ENCODE measurements at regions not wholly inside any gene's neighbourhood (a gene's known extent, or its start where the extent isn't known, plus 50 kb on each side); places are given as distances from the start of the nearest gene placed in this dataset.

DNA sequence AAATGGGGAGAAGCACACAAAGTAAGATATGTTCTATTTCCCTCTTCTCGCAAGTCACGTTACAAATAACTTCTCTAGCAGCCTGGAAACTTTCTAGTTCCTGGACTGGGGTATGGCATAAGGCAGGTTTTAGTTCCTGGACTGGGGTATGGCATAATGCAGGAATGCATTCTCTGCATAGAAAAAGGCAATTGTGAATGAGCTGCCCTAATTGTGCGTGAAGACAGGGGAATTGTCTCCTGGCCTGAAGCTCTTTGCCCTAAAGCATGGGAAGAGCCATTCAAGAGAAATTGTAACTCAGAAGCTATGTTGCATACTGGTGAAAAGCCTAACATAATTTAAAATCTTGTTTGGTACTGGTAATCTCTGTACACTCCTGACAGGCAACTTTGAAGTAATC lies 54.3 kb upstream of the CBLB start:
- no peak for DNase-seq (ENCODE audit: low read depth in 2 of 2)

GRCh38 chr3:105927741-105928140 lies 58.9 kb upstream of the CBLB start:
- DNase-seq (ENCODE audit: low read depth in 2 of 2): no peak

- DNase-seq (ENCODE audit: low read depth in 2 of 2): no peak
These were observed 61.9 kb upstream of the CBLB start for GRCh38 chr3:105930733-105931132.

DNA sequence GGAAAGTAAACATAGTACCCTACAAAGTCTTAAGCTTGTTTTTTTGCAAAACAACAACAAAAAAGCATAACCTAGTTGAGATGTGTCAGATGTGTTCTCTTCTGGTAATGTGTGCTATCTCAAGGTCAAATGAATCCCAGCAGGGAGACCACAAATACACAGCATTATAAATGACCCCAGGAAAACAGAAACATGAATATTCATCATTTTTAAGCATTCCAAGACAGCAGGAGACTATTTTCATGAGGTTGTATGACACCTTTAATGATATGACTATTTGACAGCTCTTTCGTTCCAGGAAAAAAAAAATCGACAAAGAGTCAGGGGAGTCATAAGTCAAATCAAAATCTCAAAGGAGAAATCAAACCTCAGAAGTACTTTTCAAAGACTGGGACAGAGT lies 62.7 kb upstream of the CBLB start:
- DNase-seq (ENCODE audit: low read depth in 2 of 2): no peak

GRCh38 chr3:105933871-105934270 lies 65.1 kb upstream of the CBLB start:
- DNase-seq (ENCODE audit: low read depth in 2 of 2): no peak

GRCh38 chr3:105938101-105938500 lies 69.3 kb upstream of the CBLB start:
- DNase-seq (ENCODE audit: low read depth in 2 of 2): no peak

DNA sequence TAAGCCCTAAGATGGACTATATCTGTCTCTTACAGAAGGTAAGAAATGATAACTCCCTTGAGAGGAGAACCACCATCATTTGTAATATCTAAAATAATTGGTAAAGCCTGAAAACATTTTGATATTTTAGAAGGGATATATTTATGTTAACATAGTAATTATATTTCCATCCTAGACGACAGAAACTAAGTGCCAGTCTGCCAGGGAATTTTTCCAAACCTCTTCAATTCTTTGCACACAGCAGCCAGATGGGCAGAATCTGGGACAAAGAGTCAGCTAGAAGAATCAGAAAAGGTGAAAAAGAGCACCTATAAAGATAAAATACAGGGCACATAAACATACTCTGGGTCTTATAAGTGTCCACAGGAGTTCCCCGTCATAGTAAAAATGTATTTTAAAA lies 70.0 kb upstream of the CBLB start:
- DNase-seq (ENCODE audit: low read depth in 2 of 2): no peak

DNA sequence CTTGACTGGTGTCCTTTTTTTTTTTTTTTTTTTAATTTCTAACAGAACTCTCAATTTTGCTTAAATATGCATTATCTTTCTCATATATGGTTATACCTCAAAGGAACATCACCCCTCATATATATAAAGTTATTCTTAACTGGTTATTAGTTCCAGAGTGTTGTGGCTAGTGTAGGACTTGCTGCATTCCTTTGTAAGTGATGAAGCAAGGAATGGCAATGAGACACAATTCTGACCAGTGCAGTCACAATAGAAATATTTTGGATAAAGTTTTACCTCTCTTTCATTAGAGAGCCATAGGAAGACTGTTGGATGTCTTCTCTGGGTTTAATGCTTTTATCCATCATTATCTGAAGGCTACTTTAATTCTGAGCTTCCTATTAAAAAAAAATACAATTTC lies 75.5 kb upstream of the CBLB start:
- DNase-seq (ENCODE audit: low read depth in 2 of 2): no peak

- no peak for DNase-seq (ENCODE audit: low read depth in 2 of 2)
These were observed 75.9 kb upstream of the CBLB start for GRCh38 chr3:105944721-105945120.

DNA sequence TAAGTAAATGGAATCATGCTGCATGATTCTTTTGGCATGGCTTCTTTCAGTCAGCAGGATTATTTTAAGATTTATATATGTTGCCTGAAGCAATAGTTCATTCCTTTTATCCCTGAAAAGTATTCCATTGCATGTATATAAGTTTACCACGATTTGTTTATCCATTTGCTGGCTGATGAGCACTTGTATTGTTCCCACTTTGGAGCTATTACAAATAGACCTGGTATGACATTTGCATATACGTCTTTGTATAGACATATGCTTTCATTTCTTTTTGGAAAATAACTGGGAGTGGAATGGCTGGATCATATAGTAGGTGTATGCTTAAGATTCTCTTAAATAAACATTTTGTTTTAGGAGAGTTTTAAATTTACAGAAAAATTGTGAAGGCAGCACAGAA lies 79.3 kb upstream of the CBLB start:
- DNase-seq (ENCODE audit: low read depth in 2 of 2): no peak

DNA sequence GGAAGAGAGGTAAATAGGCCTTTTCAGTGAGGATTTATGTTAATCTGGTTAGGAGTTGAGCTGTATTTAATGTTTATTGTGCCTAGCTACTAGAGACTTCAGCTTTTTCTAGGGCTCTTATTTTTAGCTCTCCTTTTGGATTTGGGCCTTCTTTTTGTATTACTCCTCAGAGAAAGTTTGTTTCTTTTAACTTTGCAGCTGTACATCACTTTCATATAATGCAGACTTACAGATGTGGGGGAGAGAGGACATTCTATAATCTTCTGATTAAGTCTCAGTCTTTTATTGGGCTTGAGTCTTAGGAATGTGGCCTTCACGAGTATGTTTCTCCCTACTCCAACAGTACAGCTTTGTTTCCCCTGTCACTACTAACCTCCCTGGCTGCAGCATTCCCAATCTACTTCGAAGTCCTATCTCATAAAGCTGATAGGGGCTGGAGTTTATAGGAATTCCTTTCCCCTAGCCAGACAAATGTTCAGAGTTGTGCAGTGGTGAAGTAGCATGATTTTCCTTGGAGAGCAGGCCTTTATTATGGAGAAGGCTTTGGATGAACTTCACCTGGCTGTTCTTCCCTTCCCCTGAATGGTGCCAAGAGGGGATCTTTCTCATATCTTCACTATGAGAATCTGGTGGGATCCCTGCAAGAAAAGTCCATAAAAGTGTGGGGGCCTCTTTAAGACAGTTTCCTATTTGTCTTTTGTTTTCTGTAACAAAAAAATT lies 82.2 kb upstream of the CBLB start:
- no peak for DNase-seq (ENCODE audit: low read depth in 2 of 2)

DNA sequence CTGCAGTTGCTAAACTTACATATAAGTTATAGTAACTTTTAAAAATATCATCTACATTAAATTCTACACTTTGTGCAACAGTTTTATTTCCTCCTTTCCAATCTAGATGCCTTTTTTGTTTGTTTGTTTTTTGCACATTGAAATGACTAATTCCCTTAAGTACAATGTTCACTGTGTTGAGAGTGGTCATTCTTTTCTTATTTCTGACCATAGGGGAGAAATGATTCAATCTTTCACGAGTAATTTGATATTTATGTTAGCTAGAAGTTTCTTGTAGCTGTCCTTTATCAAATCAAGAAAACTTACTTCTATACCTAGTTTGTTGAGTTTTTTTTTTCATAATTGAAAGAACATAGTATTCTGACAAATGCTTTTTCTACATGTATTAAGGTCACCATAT lies 85.0 kb upstream of the CBLB start:
- DNase-seq (ENCODE audit: low read depth in 2 of 2): no peak

GRCh38 chr3:105956306-105956705 lies 87.5 kb upstream of the CBLB start:
- no peak for DNase-seq (ENCODE audit: low read depth in 2 of 2)

GRCh38 chr3:105957722-105958121 lies 88.9 kb upstream of the CBLB start:
- DNase-seq (ENCODE audit: low read depth in 2 of 2): no peak

GRCh38 chr3:105958237-105959000 lies 89.6 kb upstream of the CBLB start:
- DNase-seq (ENCODE audit: low read depth in 2 of 2): no peak

DNA sequence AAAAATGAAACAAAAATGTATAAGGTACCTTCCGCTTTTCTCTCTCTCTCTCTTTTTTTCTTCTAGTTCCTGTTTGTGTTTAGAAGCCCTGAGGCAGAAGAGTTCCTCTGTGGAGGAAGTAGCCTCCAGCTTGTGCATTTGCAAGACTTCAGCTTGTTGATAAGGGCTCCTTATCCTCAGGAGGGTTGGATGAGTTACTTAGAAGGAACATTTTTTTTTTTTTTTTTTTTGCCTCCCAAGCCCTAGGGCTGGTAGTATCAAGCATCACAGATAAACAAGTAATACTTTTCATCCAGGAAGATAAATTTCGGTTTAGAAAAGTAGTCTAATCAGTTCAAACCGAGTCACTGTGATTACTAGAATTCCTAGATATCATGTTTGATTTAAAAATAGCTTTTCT lies 91.0 kb upstream of the CBLB start:
- DNase-seq (ENCODE audit: low read depth in 2 of 2): no peak

DNA sequence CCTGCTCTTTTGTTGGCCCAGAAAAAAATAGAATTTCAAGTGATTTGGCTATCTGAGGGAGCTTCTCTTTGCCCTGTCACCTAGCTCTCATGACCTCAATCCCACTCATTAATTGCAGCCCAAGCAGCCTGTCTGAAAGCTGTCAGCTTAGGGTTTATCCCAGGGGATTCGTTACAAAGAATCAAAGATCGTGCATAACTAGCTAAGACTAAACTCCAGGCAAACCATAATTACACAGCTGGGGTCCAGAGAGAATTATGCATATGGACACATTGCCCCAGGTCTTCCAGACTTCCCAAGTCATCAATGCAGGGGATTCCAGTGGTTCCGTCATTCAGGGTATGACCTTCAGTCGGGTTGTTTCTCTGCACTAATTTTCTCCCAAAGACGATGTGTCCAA lies 91.6 kb upstream of the CBLB start:
- no peak for DNase-seq (ENCODE audit: low read depth in 2 of 2)

- DNase-seq (ENCODE audit: low read depth in 2 of 2): no peak
These were observed 94.3 kb upstream of the CBLB start for GRCh38 chr3:105963161-105963560.

DNA sequence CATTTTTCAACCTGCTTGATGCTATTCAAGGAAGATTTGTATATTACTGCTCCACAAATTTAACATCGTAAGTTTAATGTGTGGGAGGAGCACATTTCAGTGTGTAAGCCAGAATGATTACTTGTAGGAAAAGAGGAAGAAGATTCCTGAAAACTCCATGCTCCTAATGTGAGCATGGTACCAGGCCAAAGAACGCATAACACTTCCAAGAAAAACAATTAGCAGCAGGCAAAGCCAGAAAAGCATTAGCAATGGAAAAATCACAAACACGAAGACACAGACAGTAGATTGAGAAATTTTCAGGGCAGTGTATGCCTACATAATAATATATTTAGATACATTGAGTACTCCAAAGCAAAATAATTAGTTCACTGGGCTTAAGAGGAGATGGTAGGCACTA lies 96.6 kb upstream of the CBLB start:
- no peak for DNase-seq (ENCODE audit: low read depth in 2 of 2)

DNA sequence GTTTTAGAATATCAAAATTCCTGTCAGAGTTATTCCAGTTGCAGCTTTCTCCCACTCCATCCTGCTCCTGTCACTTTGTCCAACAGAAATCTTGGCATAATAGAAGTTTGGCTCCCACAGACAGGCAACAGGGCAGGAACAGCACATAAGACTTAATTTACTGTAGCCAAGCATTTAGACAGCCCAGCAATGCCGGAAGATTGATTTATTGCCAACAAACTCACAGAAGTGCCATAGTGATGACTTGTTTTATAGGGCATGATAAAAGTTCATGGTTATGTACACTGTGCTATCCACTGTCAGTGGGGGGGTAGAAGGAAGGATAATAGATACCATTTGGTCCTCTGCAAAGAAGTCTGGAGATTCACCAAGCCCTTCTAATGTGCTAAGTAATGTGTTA lies 98.3 kb upstream of the CBLB start:
- no peak for DNase-seq (ENCODE audit: low read depth in 2 of 2)

DNA sequence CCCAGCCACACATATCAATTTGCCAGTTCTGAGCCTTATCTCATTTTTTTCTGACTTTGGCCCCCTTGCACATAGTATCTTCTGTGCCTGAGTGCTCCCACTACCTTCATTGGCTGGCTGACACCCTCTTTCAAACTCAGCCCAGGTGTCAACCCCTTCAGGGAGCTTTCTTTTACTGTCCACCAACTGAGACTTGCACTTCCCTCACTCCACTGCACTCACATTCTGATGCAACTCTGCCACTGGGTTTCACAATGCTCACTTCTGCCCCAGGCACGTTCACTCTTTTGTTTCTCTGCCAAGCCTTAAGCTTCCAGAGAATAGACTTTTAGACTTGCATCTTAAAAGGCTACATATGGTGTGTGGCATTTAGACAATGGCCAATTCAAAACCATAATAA lies 101.5 kb upstream of the CBLB start:
- no peak for DNase-seq (ENCODE audit: low read depth in 2 of 2)

GRCh38 chr3:105972069-105972468 lies 103.3 kb upstream of the CBLB start:
- DNase-seq (ENCODE audit: low read depth in 2 of 2): no peak

DNA sequence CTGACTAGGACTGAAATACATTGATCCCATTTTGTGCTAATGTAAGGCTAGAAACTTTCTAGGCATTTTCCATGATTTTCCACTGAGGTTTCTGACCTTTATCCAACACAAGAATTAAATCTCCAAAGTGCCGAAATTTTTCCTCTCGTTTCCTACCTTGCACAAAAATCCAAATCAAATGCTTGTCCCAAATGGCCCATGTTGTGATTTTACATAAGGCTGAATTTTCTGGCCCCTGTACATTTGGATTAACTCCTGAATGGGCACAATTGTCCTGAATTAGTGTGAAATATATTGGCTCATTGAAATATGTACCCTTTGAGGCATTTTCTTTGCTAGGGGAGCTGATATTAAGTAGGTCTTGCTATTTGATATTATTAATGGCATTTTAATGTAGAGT lies 105.6 kb upstream of the CBLB start:
- DNase-seq (ENCODE audit: low read depth in 2 of 2): no peak

DNA sequence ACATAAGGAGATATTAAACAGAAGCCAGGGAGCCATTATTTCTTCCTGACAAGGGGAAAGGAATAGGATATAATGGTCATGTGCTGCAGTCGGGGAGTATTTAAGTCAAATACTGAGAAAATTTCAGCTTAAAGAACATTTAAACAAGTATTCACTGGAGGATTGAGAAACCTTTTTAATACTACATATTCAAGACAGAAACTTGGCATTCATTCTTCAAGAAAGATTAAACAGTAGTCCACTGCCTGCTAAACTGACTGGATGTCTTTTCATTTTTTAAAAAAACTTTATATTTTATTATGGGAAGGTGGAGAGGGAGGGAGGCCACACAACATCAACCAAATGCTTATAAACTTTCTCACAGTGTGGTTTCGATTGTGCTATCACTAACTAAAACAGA lies 107.4 kb upstream of the CBLB start:
- DNase-seq (ENCODE audit: low read depth in 2 of 2): no peak
